Stimulated activated CD4-positive, alpha-beta T cell treated with anti-CD3 and anti-CD28 coated beads, Interleukin-4, amount 100 ng/mL, for 4 hours (primary cell): ENCODE measurements at regions not wholly inside any gene's neighbourhood (a gene's known extent, or its start where the extent isn't known, plus 50 kb on each side); places are given as distances from the start of the nearest gene placed in this dataset.
"Not testable (repeated sequence)": the region's sequence is repeated elsewhere in the genome, so short reads cannot be mapped to it uniquely, and the experiment has no call there.

Source experiments
- DNase-seq, 2 experiments: peaks; one replicate each; pipeline ENCODE4 v3.0.0-alpha.2; 2020

DNA sequence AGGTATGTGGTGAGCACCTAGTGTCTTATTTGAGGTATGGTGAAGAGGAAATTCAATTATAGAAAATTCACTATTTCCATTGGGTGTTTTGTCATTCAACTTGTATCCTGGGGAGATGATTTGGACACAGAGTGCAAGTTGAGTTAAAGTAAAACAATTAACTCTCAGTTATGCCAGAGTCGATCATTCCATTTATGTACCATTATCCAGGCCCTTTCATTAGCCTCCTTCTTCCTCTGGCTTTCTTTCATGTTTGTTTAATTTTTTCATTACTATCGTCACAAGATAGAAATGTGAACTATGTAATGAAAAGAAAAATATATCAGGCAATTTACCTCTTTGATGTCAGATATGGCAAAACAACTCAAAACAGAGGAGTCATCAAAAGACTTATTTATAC lies 1347.2 kb upstream of the NUDT12 start:
- DNase-seq, result no peak

DNA sequence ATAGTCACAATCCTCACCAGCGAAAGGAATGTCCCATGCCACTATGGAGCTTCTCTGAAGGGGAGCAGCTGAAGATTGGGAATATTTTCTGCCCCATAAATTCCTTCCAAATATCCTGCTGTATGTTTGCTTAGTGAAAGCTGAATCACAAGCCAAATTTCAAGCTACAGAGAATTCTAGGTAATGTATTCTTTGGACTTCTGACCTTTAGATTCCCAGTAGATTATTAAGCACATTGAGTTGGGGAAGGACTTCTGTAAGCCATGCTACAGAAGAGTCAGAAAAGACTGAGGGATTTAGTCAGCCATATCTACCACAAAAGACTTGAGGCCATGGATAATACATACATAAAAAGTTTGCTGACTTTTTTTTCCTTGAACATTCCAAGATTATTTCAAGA lies 1342.0 kb upstream of the NUDT12 start:
- DNase-seq, result no peak

DNA sequence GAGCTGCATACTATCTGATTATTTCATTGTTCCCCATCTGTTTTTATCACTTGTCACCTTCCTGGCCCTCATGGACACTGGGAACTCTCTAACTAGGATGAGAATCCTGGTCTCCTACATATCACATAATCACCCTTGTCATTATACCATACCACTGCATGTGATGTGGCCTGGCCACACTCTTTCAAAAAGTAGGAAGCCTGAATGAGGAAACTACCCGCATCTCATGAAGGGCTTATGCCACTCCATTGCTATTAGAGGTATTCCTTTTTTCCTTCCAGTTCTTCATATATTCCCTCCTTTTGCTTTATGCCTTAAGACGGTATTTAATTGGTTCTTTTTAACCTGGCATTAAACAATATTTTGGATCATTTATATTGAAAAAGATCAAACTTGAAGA lies 1341.4 kb upstream of the NUDT12 start:
- no peak for DNase-seq

DNA sequence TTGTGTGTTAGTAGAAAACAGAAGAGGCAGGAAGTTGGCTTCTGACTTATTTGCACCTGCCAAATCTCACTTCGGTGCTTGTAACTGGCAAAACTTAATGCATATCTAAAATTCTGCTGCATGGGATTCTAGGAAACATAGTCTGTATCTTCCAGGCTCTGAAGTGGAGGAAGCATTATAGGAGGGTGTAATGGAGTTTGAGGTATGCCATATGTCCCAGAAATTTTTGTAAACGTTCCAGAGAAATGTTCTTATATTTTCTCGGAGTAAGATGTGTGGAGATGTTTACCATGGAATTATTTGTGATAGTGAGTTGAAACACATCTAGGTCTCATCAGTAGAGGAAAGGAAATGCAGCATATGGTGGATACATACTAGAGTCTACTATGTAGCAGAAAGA lies 1329.0 kb upstream of the NUDT12 start:
- DNase-seq, result no peak

DNA sequence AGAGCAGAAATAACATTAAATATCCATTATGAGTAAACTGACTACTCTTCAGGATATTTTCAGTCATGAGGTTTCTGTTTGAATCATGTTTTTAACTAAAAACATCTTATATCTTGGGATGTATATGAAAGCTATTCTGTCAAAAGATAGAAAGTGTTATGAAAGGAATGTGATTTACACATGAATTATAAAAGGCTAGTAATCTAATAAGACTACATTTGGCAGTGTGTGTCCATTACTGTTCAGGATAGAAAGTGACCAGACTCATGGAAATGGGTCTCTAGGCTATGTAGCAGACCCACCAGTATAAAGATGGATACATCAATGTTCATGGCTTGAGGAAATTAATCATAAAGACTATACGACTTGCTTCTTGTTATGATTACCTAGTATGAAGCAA lies 1328.2 kb upstream of the NUDT12 start:
- DNase-seq, result no peak

DNA sequence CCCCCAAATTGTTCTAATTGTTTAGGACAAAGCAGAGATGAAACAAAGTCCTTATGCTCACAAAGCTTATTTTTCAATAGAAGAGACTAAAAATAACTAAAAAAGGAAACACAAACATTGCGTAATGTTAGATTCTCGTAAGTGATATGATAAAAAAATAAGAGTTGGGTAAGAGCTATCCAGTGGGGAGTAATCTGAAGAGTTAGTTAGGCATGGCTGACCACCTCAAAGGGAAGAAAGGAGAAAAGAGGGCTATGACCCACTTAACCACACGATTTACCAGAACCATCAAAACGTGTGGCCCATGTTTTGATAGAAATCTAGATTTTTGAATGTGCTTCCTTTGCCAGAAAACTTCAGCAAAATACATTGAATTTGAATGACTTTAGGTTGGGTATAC lies 1296.8 kb upstream of the NUDT12 start:
- no peak for DNase-seq

DNA sequence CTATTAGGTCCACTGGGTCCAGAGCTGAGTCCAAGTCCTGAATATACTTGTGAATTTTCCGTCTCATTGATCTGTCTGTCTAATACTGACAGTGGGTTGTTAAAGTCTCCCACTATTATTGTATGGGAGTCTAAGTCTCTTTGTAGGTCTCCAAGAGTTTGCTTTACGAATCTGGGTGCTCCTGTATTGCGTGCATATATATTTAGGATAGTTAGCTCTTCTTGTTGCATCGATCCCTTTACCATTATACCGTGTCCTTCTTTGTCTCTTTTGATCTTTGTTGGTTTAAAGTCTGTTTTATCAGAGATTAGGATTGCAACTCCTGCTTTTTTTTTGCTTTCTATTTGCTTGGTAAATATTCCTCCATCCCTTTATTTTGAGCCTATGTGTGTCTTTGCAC lies 1289.5 kb upstream of the NUDT12 start:
- not testable (repeated sequence) for DNase-seq

DNA sequence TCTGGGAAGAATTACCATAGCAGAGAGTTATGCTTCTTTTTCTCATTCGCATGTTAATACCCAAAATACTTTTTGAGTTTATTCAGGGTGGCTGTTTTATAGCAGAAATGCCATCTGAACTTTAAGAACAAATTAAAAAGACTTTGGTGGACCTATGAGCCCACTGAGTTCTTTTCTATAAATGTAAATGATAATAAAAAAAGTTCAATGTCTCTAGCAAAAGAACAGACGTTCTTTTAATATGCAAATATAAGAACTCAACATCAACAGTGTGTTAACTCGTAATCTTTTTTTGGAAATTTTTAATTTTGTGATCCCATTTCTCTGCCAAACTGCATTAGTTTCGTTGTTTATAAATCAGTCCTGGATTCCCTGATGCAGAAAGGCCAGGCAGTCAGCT lies 1283.0 kb upstream of the NUDT12 start:
- no peak for DNase-seq

DNA sequence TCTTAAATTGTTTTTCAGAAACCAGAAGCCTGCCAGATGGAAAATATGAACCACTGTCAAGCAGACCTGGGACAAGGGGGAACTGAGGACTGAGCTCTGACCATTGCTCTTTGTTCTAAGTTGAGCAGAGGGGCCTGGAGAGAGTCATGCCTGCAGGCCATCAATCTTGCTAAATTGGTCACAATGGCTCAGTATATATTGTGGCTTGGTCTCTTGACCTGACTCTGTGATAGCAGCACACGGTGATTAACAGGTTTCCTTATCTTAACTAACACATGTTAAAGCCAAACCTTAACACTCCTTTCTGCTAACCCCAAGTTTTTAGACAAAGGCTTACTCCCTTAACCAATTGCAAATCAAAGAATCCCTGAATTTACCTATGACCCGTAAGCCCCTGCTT lies 1281.2 kb upstream of the NUDT12 start:
- no peak for DNase-seq

DNA sequence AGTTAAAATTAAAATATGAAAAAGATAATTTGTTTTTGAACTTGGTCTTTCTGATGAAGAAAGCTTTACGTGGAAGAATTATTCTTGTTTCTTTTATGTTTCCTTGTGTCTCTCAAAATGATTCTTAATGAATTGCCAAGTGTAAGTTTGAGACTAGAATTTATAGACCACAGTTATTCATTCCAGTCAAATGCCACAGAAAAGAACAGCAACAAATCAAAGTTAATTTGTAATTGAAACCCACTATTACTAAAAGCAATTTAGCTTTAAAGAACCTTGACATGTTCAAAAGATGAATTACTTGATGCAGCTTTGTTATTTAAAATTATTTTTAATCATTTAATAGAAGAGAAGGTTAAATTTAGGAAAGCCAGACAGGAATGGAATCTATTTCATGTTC lies 1277.7 kb upstream of the NUDT12 start:
- DNase-seq, result no peak

DNA sequence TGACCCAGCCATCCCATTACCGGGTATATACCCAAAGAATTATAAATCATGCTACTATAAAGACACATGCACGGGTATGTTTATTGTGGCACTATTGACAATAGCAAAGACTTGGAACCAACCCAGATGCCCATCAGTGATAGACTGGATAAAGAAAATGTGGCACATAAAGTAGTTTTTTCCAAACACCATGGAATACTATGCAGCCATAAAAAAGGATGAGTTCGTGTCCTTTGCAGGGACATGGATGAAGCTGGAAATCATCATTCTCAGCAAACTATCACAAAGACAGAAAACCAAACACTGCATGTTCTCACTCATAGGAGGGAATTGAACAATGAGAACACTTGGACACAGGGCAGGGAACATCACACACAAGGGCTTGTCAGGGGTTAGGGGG lies 1268.9 kb upstream of the NUDT12 start:
- DNase-seq, result not testable (repeated sequence)

DNA sequence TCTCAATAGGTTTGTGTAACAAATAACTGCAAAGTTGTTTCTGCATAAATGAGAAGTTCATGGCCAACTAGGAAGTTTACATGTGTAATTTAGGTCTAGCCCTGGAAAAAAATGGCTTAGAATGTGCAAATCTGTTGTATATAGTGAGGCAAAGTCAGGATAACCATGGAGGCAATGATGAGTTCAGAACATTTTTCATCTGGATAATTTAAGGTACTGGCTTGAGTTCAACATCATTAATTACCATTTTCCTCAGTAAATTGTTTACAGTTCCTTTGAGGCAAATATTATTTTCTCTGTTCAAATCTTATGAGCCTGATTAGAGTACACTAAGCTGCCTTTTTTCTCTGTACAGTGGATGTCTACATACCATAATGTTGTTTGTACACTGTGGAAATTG lies 1259.0 kb upstream of the NUDT12 start:
- DNase-seq, result no peak

DNA sequence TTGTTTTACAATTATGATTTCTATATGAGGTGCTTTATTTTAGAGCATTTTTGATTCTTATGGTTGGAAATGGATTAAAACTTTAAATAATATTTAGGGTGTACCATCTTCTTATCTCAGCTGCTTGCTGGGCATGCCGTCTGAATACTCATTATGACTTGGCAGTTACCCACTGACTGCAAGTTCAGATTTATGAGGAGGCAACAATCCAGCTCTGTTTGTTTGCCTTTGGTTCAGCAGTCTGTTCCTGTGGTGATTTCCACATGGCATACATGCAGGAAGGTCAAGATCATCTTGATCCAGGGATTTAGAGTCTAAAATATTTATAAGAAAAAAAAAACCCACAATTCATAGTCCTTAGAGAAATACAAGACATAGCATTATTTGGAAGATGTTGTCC lies 1254.5 kb upstream of the NUDT12 start:
- no peak for DNase-seq

DNA sequence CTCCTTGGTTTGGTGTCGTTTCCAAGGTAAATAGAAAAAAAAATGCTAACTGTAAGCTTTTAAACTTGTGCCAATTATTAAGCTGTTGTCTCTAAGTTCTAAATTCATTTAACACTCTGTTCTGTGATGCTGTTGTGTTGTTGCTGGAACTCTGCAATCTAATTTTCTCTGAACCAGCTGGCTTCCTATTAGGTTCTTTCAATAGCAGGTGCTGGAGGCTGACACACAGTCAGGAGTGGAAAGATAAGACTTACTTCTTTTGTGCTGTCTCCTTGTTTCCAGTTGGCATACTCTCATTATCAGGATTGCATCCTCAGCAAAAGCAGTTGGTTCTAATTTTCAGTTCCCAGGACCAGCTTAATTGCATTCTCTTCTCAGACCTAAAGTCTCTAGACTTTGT lies 1252.6 kb upstream of the NUDT12 start:
- DNase-seq, result no peak

DNA sequence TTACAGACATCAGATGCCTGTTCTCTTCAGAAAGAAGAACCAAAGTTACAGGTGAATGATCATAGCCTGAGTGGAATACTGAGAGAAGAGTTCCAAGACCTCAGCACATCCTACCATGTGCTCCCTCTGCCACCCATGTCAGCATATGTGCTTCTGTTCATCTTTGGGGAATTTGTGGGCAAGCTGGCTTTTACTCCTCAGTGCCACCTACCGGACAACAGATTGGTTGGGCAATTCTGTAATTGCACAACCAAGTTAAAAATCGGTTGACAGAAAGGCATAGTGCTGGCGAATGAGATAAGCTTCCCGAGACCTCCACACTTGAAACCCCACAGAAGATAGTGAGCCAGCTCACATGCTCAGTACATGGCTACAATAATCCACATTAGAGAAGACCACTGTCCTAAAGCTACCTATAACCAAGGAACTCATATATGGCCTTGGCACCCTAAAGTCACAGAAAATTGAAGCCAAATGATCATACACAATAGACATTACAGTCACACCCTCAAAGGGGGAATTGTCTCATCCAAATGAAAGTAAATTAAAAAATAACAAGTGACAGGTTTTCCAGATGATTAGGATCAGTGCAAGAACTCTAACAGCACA lies 1238.0 kb upstream of the NUDT12 start:
- no peak for DNase-seq

DNA sequence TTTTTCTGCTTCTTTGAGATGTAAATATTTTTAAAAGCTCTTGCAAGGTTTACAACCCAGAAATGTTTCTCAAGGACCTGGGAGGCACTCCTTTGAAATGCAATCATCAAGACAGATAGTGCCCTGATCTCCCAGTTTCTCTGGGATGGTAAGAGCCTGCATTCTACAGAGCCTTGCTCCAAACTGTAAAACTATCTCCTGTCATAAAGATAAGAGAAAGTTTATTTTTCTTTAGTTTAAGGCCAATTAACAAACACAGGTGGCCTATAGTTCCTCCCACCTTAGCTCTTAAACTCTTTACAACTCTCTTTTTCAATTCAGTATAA lies 1231.1 kb upstream of the NUDT12 start:
- DNase-seq, result no peak

DNA sequence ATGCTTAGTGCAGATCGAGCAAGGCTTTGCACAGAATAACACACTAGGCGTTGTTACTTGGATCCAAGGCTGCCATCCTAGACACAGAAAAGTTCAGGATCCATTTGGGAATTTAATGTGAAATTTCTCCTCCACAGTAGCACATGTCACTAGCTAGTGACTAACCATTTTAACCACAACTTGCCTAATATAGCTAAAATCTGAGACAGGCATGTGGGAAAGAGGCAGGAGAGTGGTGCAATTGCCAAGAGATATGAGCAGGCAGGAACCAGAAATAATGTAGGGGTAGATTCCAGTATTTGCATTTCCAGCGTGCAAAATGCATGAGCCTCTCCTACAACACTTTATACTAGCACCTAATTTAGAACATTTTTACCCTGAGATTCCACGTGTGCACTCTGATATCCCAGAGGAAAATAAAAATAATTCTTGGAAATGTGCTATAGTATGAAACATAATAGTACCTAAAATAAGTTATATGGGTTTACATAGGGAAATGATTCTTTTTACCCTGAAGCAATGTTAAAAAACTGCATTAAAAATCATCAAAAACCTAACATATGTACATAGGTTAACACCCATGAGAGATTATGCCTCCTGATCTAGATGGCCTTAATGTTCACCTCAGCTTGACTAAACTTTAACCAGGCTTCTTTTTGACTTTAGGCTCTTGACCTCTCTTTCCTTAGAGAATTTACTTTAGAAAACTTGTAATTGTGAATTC lies 1230.6 kb upstream of the NUDT12 start:
- no peak for DNase-seq

DNA sequence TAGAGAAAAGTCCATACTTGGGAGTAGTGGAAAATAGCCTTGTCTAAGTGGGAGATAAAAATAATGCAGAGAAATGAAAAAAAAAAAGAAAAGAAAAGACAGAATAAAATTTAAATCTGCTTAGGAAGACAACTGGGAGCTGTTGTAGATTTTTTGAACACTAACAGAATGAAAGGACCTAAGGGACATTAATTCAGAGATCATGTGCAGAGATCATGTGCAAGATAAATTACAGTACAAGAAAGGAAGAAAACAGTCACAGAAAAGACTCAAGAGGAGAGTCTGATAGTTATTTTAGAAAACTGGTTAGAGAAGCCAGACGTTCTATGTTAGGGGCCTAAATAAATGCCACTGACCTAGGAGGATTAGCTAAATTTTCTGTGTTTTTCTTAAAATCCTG lies 1226.8 kb upstream of the NUDT12 start:
- DNase-seq, result no peak

DNA sequence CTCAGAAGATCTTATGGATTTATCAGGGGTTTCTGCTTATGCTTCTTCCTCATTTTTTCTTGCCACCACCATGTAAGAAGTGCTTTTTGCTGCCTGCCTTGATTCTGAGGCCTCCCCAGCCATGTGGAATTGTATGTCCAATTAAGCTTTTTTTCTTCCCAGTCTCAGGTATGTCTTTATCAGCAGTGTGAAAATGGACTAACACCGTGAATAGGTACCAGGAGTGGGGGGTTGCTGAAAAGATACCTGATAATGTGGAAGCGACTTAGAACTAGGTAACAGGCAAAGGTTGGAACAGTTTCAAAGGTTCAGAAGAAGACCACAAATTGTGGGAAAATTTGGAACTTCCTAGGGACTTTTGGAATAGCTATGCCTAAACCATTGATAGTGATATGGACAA lies 1222.5 kb upstream of the NUDT12 start:
- DNase-seq, result no peak

DNA sequence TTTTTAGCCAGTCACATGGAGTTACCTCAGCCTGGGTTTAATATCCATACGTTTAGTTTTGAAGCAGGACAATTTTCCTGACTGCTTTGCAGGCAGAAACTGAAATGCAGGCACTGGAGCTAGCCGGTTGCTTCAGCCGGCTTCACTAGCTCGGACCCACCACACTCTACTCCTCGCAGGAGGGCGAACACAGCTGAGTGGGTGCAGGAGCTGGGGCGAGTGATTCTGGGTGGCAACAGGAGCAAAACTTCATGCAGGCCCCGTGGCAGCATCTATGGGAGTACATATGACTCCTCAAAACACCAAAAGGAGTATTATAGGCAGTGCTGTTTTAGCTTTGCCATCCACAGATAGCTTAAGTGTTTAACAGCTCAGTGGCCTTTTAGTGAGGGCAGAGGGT lies 1211.8 kb upstream of the NUDT12 start:
- DNase-seq, result no peak

DNA sequence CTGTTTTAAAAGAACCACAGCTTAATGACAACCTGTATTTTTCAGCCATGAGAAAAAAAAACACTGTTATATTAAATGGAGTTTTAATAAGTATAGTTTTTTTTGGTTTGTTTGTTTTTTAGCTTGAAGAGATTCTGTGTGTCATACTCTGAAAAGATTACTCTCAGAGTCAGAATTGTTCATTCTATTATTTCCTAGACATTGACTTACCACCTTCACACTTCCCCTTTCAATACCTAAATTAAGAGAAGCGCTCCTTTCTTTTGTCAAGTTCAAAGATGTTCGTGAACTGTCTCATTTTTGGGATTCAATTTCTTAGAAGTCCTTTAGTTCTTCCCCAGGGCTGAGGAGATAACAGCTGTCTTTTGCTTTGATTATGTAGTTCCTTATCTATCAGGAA lies 1201.6 kb upstream of the NUDT12 start:
- DNase-seq, result no peak

DNA sequence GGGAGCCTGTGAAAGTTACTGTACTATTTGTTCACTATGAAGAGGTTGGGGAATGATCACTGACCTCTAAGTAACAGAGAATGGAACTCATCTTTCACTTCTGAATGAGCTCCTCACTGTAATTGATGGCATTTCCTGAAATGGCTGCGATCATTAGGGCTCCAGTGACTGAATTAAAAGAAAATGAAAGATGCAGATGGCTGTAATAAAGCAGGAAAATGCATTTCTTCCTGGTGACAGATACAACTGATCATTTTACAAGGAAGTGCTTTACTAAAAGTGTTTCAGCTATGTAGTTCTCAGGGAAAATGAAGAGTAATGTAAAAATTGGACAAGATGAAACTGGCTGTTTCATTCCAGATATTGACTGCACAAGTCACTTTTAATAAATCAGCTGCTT lies 1200.6 kb upstream of the NUDT12 start:
- no peak for DNase-seq

DNA sequence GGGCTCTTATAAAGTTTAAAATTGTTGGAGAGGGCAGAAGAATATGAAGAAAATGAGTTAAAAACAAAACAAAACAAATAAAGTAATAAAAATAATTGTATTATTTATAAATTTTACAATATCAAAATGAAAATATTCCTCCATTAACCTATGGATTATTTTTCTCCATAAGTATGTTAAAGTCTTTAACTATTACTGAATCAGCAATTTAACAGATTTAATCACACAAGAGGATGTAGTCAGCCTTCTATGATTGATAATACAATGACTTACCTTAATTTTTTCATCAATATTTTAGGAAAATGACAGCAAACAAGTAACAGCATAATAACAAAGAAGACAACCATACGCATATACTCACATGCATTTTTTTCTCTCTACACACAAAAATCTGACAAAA lies 1195.3 kb upstream of the NUDT12 start:
- no peak for DNase-seq

DNA sequence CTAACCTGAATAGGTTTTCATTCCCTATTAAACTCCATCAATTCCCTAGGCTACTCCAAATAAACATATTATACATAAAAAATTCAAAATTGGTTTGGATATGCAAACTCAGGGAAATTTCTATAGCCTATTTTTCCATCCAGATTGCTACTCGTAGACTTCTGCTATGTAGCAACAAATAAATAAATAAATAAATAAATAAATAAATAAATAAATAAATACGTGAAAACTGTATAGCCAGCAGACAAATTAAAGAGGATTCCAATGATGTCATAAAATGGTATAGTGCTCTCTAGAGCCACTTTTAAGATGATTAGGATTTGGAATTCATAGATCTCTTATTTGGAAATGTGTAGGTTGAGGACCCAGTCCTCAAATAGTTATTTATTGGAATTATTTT lies 1193.2 kb upstream of the NUDT12 start:
- DNase-seq, result no peak

DNA sequence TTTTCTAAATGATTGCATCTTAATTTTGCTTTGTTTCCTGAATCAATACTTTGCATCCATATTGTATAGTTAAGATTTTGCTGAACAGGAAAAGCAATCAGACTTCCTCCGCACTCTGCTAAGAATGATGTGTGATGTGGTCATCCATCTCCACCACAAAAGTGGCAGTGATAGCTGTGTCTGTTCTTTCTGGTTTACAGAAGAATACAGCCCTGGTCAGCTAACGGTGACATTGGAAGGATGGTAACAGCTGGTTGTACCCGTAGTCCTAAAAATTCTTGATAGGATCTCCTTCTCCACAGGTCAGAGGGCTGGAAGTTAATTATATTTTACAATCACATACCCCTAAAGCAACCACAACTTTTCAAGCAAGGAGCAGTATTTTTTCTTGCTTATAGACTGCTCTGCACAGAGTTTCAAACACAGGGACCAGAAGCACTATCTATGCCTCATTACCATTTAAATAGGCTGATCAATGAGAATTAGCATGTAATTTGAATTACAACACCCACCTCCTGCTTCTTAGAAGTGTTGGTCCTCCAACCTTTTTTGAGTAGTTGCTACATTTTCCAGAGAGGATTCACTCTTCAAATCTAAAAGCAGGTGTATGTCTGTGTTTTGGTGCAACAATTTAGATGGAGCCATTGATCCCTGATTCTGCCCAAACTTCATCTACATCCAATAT lies 1191.9 kb upstream of the NUDT12 start:
- DNase-seq, result no peak
